Gastrocnemius medialis (tissue), 4 donors: ENCODE measurements at regions not wholly inside any gene's neighbourhood (a gene's known extent, or its start where the extent isn't known, plus 50 kb on each side); places are given as distances from the start of the nearest gene placed in this dataset.

ENCODE experiments used
- ATAC-seq, 2 donors: fragments of 150-250 bp; one replicate each; pipeline ENCODE4 v1.9.1; 2016
- DNase-seq, 2 donors: peaks; one replicate each; pipeline ENCODE4 v3.0.0-alpha.2; 2019
- H3K27ac ChIP-seq, 4 donors: fragments of 200-600 bp; sonication (generic); 1 replicate in 1 of 4; 2 replicates in 3 of 4; pipeline ENCODE4 v1.5.1; 2016 to 2018; ENCODE audit warnings: mild to moderate bottlenecking in 2 of 4, moderate library complexity in 1 of 4
- H3K27me3 ChIP-seq, 3 donors: fragments of 200-600 bp; sonication (generic) in 2 of 3; 1 replicate in 1 of 3; 2 replicates in 2 of 3; pipeline versions ENCODE4 v1.5.1 to v1.6.0; 2016 to 2019; ENCODE audit warnings: mild to moderate bottlenecking in 1 of 3, moderate library complexity in 1 of 3
- H3K36me3 ChIP-seq, 2 donors: fragments of 200-600 bp; sonication (generic) in 1 of 2; one replicate each; pipeline ENCODE4 v1.5.1; 2017 to 2018
- H3K4me1 ChIP-seq, 2 donors: fragments of 200-600 bp; sonication (generic) in 1 of 2; one replicate each; pipeline ENCODE4 v1.5.1; 2016 to 2017; ENCODE audit warnings: mild to moderate bottlenecking in 2 of 2
- H3K4me3 ChIP-seq, 4 donors: fragments of 200-600 bp; sonication (generic) in 3 of 4; 1 replicate in 1 of 4; 2 replicates in 3 of 4; pipeline ENCODE4 v1.5.1; 2016 to 2019; ENCODE audit warnings: mild to moderate bottlenecking in 2 of 4
- H3K9me3 ChIP-seq, 3 donors: fragments of 200-600 bp; sonication (generic) in 2 of 3; 1 replicate in 1 of 3; 2 replicates in 2 of 3; pipeline ENCODE4 v1.5.1; 2016 to 2019
- POLR2A ChIP-seq, 2 donors: fragments of 450-650 bp; IDR thresholded peaks; one replicate each; pipeline ENCODE4 v1.6.1; 2017; ENCODE audit warnings: antibody characterized with exemption in 2 of 2, mild to moderate bottlenecking in 2 of 2, moderate library complexity in 2 of 2
- in situ Hi-C, 4 donors: fragments of 200-750 bp; cut with MboI; loops; one replicate each; pipeline versions ENCODE4 v1.15.0 to v1.8.0; 2017; ENCODE audit warnings: low sequenced_read_pairs in 4 of 4
- intact Hi-C: fragments of 100-400 bp; cut with DNase I; formaldehyde crosslinking; loops from one replicate; pipeline ENCODE4 v1.15.1; 2023; ENCODE audit warnings: low total_unique reads
- TF ChIP-seq, protein P1 (sequence below), 5 experiments: fragments of 450-650 bp in 3 of 5; fragments of 200-600 bp in 2 of 5; sonication (generic) in 2 of 5; IDR thresholded peaks in 4 of 5; conservative IDR thresholded peaks in 1 of 5; 1 replicate in 4 of 5; 2 replicates in 1 of 5; pipeline ENCODE4 v1.5.1; 2016 to 2019; ENCODE audit warnings: antibody characterized with exemption in 5 of 5, mild to moderate bottlenecking in 3 of 5, moderate library complexity in 3 of 5

DNA sequence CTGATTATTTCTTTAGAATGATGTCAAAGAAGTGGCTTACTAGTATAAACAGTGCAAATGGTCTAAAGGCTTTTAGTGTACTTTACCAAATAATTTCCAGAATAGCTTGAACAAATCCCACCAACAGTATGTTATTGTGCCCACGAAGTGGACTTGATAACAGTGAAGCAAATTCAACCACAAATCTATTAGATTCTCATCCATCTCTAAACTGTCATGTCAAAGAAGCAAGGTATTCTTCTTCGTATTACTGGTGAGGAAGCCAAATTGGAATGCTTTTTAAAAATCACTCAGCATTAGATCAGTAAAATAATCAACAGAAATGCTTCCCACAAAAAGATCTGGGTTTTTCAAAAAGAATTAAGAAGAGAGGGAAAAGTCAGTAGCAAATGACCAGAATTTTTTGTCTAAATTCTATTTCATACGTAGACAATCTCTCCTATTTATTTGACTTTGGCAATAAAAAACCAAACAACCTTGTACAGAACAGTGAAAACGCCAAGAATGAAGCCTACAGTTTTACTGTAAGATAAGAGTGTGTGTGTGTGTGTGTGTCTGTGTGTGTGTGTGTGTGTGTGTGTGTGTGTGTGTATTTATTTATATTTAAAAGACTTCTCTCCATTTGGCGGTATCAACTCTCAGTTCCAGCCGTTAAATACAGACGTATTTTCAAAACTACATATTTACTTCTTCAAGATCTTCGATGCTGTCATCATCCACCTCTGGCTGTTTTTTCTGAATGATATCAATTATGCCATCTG lies 114.6 kb downstream of the CYB561 start:
- H3K4me1 ChIP-seq = no peaks in the 10 kb centered on the region
- no peaks in the 10 kb centered on the region for H3K27me3 ChIP-seq
- DNase-seq (no peak), ATAC-seq (no peak)
- intact Hi-C loops (no loop called here), in situ Hi-C loops (no loop called here)
- TF ChIP-seq POLR2A (IDR thresholded peaks at IDR 0.05) = no peak
- TF ChIP-seq, protein P1, sequence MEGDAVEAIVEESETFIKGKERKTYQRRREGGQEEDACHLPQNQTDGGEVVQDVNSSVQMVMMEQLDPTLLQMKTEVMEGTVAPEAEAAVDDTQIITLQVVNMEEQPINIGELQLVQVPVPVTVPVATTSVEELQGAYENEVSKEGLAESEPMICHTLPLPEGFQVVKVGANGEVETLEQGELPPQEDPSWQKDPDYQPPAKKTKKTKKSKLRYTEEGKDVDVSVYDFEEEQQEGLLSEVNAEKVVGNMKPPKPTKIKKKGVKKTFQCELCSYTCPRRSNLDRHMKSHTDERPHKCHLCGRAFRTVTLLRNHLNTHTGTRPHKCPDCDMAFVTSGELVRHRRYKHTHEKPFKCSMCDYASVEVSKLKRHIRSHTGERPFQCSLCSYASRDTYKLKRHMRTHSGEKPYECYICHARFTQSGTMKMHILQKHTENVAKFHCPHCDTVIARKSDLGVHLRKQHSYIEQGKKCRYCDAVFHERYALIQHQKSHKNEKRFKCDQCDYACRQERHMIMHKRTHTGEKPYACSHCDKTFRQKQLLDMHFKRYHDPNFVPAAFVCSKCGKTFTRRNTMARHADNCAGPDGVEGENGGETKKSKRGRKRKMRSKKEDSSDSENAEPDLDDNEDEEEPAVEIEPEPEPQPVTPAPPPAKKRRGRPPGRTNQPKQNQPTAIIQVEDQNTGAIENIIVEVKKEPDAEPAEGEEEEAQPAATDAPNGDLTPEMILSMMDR (IDR thresholded peaks at IDR 0.05 in 4 of 5, conservative IDR thresholded peaks at IDR 0.05 in 1 of 5) = no peak
- no peaks in the 10 kb centered on the region for H3K36me3 ChIP-seq
- no peak overlapping the region for H3K27ac ChIP-seq
- H3K9me3 ChIP-seq = no peaks in the 10 kb centered on the region
- no peak overlapping the region for H3K4me3 ChIP-seq

DNA sequence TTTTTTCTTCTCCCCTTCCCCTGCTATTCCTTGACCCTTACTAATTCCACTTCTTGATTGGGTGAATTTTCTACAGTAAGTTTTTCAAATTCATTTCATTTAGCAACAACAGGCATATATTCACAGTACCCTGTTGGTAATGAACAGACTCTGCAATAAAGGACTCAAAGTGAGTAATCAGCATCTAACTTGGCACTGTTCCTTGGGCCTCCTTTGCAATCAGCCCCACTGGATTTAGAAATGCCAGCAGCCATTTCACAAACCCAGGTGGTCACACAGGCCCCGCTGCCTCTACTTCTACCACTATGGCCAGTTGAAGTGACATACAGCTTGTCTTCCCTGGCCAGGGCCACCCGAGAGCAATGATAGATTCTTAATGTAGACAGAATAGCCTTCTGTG lies 113.8 kb downstream of the CYB561 start:
- H3K27ac ChIP-seq = no peak overlapping the region
- no peak for ATAC-seq

DNA sequence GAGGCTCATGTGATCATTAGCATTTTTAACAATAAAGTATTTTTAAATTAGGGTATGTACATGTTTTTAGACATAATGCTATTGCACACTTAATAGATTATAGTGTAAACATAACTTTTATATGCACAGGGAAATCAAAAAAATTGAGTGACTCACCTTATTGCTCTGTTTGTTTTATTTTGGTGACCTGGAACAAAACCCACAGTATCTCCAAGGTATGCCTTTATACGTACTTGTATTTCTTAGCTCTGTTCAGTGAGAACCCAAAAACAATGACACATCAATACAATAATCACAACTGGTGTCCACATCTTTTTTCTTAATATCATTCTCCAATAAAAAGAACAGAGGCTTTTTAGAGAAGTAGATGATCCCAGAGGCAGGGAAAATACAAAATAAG lies 112.2 kb downstream of the CYB561 start:
- no peak for DNase-seq
- no peaks in the 10 kb centered on the region for H3K4me1 ChIP-seq
- H3K27ac ChIP-seq = no peak overlapping the region
- no peak for ATAC-seq
- no peaks in the 10 kb centered on the region for H3K36me3 ChIP-seq
- in situ Hi-C loops (no loop called here), intact Hi-C loops (no loop called here)
- H3K4me3 ChIP-seq = no peak overlapping the region
- no peak for TF ChIP-seq POLR2A (IDR thresholded peaks at IDR 0.05)
- TF ChIP-seq, protein P1 (IDR thresholded peaks at IDR 0.05 in 4 of 5, conservative IDR thresholded peaks at IDR 0.05 in 1 of 5) = no peak
- no peaks in the 10 kb centered on the region for H3K27me3 ChIP-seq
- no peaks in the 10 kb centered on the region for H3K9me3 ChIP-seq

More for the DNA sequence above, 113.8 kb downstream of the CYB561 start:
- Histone ChIP-seq H3K4me1 (no peaks in the 10 kb centered on the region), H3K9me3 (no peaks in the 10 kb centered on the region), H3K27me3 (no peaks in the 10 kb centered on the region), H3K36me3 (no peaks in the 10 kb centered on the region), H3K4me3 (no peak overlapping the region)
- intact Hi-C loops (no loop called here), in situ Hi-C loops (no loop called here)
- no peak for DNase-seq
- TF ChIP-seq, protein P1 (IDR thresholded peaks at IDR 0.05 in 4 of 5, conservative IDR thresholded peaks at IDR 0.05 in 1 of 5) = no peak
- no peak for TF ChIP-seq POLR2A (IDR thresholded peaks at IDR 0.05)

DNA sequence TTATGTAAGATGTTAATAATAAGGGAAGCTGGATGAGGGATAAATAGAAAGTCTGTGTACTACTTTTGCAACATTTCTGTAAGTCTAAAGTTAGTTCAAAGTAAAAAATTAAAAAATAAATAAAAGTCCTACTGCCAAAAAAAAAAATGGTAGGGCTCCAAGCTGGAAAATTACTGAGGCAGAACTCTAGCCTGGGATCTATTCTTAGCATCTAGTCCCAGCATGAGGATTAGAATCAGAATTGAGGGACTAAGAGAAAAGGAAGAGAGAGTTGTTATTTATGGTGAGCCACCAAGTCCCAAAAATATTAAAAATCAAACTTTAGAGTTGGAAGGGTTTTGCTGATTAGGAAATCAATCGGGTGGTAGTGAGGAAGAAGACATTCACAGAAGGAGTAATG lies 110.3 kb downstream of the CYB561 start:
- ATAC-seq = no peak

DNA sequence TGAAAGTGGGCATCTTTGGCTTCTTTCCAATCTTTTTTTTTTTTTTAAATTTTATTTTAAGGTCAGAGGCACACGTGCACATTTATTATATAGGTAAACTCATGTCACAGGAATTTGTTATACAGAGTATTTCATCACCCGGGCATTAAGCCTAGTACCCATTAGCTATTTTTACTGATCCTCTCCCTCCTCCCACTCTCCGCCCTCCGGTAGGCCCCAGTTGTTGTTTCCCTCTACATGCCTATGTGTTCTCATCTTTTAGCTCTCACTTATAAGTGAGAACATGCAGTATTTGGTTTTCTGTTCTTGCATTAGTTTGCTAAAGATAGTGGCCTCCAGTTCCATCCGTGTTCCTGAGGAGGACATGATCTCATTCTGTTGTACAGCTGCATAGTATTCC lies 108.5 kb downstream of the CYB561 start:
- DNase-seq (no peak), ATAC-seq (no peak)
- Histone ChIP-seq H3K4me3 (no peak overlapping the region), H3K9me3 (no peaks in the 10 kb centered on the region), H3K27me3 (no peaks in the 10 kb centered on the region), H3K27ac (no peak overlapping the region), H3K4me1 (no peaks in the 10 kb centered on the region), H3K36me3 (no peaks in the 10 kb centered on the region)
- TF ChIP-seq, protein P1 (IDR thresholded peaks at IDR 0.05 in 4 of 5, conservative IDR thresholded peaks at IDR 0.05 in 1 of 5) = no peak
- no peak for TF ChIP-seq POLR2A (IDR thresholded peaks at IDR 0.05)
- in situ Hi-C loops = no loop called here
- intact Hi-C loops = no loop called here

More for the DNA sequence above, 110.3 kb downstream of the CYB561 start:
- Histone ChIP-seq H3K36me3 (no peaks in the 10 kb centered on the region), H3K4me3 (no peak overlapping the region), H3K9me3 (no peaks in the 10 kb centered on the region), H3K4me1 (no peaks in the 10 kb centered on the region), H3K27me3 (no peaks in the 10 kb centered on the region), H3K27ac (peak overlapping the region in 1 of 4 donors; percentile 23)
- intact Hi-C loops = no loop called here
- DNase-seq = no peak
- no peak for TF ChIP-seq POLR2A (IDR thresholded peaks at IDR 0.05)
- in situ Hi-C loops = no loop called here
